GM18502 (cell line): ENCODE measurements at regions not wholly inside any gene's neighbourhood (a gene's known extent, or its start where the extent isn't known, plus 50 kb on each side); places are given as distances from the start of the nearest gene placed in this dataset.

Source experiments
- ATAC-seq: cut with Tn5 transposase; IDR thresholded peaks from one replicate; pipeline ENCODE4 v1.9.1; 2021; ENCODE audit warnings: mild to moderate bottlenecking; ENCODE audit not compliant: unreplicated experiment, poor library complexity

DNA sequence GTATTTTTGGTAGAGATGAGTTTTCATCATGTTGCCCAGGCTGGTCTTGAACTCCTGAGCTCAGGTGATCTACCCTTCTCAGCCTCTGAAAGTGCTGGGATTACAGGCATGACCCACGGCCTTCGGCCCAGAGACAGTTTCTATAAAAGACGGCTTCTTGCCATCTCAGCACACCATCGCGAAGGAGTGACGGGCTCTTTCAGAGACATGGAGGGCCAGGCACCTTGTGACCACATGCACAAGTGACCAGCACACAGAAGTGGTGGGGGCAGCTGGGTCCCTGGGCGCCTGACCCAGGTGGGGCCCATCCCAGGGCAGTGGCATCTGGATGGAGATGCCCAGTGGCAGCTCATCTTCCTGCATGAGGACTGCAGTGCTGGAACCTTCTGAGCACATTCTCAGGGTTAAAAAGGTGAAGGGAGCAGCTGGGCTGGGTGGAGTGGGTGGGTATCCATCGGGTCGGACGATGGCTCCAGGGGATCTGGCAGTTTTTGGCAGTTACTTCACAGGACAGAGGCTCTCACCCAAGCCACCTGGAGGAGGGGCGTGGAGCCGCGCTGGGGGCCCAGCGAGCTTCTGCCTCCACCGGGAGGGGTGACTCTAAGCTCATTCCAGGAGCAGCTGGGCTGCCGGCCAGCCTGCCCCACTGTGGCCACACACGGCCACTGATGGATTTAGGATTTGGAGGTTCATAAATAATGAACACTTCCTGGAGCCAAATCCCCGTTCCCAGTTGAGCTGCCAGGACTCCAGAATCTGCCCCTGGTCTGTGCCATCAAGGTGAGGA, 373.0 kb downstream of the CTTN start:
- no peak for ATAC-seq

DNA sequence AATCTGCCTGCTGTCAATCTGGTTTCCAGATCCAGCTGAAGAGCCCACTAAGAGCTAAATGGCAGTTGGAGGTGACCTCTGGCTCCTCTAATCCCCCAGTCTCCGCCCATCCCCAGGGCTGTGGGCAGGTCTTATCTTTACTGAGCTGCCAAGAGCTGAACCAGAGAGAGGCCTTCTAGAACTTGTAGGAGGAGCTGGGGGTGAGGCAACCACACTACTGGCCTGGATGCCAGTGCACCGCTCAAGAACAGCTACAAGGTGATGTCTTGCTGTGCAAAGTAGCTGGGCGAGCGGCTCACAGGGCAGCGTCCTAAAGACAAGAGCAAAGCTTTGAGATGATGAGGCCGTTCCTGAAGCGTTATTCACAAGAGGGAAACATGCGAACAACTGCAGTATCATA, 374.6 kb downstream of the CTTN start:
- no peak for ATAC-seq

DNA sequence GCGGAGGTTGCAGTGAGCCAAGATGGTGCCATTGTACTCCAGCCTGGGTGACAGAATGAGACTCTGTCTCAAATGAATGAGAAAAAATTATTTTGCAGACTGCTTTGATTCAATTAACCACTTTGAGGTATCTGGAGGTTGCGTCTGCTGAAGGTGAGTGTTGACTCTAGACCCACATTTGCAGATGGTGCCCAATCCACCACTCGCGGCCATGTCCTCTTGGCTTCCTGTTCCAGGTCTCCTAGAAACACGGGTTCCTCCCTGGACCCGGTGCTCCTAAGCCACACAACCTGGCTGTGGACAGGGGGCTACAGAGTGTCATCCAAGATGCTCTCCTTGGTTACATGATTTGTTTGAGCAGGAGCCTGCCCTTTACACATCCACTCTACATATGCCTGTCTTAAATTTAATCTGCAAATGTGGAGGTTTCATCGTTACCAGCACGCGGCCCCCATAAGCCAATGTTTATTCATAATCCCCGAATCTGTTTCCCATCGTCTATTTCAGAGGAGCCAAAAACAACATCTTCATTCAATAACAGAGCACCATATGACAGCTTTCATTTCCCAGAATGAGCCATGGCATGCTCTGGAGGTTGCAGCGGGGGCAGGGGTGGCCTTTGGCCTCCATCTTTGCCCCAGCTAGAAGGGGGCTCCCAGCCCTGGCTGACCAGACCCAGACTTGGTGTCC, 377.2 kb downstream of the CTTN start:
- ATAC-seq, result no peak

DNA sequence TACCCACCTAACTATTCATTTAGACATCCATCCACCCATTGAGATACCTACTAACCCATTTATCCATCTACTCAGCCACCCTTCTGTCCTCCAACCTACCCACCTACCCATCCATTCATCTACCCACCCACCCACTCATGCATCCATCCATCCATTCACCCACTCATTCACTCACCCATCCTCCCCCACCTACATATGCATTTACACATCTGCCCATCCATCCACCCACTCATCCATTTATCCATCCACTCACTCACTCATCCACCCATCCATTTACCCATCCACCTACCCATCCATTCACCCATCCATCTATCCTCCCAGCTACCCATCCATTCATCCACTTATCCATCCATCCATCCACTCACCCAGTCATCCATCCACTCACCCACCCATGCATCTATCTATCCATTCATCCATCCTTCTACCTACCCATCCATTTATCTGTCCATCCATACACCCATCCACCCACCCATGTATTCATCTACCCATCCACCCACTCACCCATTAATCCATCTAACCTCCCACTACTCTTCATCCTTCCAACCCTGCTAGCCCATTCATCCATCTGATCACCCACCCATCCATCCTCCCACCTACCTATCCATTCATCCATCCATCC, 378.7 kb downstream of the CTTN start:
- ATAC-seq, result no peak

DNA sequence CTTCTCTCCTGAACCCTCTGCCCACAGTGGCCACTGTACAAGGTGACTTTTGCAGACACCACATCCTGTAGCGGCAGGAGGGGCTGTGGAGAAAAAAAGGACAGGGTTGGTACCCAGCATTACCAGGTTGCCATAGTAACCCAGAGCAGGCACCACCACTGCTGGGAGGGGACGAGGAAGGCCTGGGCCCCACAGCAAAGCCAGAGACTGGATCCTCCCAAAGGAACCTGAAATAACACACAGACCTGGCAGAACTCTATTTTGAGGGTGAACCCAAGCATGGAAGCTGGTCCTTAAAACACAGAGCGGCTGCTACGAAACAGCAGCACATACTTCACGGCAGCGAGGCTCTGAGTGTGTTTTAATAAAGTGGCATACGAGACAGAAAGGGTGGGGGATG, 380.6 kb downstream of the CTTN start:
- ATAC-seq, result no peak

DNA sequence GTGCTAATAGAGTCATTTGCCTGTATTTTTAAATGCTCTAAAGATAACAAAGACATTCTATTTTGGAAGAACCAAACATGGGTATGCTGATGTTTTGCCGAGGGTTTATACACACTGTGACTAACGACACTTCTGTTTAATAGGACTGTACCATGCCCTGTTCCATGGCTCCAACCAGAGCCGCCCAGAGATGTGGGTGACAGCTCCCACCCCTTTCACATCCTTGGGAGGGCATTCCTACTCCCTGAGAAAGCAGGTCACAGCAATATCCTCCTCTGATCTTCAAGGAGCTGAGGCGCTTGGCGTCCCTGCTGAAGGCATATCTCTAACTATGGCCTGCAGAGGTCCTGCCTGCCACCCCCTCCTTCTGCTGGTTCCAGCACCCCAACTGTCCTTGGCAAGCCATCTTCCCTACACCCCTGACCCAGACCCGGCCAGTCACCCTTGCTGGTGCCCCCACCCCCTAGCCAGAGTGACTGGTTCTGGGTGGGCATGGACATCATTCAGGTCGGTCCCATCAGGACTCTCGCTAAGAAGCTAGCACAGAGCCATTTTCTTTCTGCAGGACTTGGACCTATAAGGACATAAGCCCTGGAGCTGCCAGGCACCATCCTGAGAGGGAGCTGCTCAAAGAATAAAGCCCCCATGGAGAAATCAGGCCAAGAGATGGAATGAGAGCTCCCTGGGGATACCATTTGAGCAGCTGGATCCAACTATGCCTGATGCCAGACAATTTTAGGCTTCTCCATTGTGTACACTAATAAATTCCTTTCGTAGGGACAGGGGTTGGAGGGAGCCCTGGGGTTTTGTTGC, 381.3 kb downstream of the CTTN start:
- no peak for ATAC-seq

DNA sequence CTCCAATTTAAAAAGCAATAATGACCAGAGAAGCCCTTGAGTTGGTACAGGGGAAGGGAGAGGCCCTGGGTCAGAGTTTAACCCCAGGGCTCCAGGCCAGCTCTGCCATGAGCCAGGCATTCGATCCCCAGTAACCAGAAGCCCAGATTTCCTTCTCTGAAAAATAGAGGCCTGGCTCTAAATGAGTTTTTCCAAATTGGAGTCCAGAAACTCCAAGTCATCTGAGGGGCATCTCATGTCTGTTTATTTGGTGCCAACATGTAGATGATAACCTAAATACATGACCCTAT, 381.9 kb downstream of the CTTN start:
- no peak for ATAC-seq

DNA sequence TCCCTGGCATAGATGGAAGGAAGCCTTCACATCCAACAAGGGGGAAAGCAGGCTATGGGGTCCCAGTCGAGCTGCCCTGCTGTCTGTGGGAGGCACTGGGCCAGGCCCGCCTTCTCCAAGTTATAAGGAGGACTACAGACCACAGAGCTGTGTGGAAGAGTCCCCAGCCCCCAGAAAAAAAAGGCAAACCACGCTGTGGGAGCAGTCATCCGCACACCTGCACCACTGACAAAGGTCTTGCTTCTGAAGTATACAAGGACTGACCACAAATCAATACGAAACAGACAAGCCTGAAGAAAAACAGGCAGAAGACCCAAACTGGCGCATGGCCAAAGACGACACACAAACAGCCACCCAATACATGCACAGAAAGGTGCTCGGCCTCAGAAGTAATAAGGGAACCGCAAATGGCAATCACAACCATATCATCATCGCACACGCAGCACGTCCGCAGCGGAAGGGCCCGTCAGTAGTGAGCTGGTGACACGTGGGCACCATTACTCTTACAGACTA, 384.1 kb downstream of the CTTN start:
- no peak for ATAC-seq

DNA sequence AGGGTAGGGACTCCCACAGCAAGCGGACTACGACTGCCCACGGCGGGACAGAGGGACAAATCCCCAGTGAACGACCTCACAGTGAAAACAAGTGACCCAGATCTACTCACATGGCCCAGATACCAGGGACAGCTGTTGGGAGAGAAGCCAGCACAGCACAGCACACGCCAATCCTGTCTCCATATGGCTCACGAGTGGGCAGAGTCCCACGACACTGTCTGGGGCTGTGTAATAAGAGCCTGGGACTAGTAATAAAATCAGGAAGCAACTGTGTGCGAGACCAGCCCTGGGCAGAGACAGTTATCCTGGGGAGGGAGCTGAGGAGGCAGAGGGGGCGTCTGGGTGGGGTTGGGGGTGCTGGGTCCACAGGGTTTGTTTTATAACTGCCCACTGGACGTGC, 385.0 kb downstream of the CTTN start:
- ATAC-seq, result no peak

DNA sequence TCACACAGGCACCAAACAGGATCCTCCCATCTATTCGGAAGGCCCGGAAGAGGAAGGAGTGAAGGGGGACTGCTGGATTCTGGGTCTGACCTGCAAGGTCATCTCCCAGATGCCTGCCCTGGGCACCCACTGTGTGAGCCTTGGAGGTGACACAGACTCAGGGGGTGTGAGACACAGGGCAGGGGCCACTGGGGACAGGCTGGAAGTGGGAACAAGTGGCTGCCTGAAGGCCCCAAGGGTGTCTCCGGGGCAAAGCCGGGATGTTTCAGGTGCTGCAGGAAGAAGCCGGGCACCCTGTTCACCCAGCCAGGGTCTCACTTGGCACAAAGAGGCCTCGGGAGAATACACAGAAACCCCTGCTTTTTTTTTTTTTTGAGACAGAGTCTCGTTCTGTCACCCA, 385.5 kb downstream of the CTTN start:
- ATAC-seq, result no peak

DNA sequence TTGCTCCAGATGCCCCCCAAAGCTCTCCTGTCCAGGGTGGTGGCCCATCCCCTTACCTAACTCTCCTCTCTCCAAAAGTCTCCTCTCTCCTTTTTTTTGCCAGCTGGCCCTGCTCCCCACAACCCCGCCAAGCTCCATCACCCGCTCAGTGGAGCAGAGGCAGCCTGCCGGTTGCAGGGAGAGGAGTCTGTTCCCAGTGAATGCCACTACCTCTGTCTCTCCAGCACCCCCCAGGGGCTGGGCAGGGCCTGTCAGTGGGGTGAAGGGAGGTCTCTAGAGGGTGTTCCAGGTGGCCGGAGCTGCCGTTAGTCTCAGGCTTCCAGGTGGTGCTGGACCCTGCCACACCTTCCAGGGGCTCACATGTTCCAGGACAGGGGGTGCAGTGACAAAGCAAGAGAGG, 387.0 kb downstream of the CTTN start:
- ATAC-seq, result no peak

DNA sequence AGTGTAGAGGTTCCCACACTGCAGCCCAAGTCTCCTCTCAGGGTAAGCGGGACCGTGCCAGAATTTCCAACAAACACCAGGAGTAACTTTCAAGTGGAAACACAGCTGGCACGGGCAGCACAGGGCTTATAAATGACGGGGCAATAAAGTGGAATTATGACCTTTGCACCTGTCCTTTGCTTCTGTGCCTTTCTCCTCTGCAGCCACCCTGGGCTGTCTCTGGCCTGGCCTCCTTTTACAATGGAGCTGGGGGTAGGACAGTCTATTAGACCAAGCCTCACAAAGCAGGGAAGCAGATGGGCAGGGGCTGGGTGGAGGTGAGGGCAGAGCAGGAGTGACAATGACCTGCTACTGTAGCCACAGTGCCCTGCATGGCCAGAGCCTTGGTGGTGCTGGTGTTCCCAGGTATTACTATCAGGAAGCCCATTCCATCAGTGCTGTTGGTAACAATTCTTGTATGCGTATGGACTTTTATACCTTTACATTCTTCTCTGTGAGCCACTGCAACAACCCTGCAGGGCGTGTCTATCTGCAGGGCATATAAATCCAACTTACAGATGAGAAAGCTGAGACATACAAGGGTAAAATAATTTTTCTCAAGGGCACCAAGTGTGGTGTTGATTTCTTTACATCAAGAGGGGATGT, 387.8 kb downstream of the CTTN start:
- ATAC-seq, result no peak

DNA sequence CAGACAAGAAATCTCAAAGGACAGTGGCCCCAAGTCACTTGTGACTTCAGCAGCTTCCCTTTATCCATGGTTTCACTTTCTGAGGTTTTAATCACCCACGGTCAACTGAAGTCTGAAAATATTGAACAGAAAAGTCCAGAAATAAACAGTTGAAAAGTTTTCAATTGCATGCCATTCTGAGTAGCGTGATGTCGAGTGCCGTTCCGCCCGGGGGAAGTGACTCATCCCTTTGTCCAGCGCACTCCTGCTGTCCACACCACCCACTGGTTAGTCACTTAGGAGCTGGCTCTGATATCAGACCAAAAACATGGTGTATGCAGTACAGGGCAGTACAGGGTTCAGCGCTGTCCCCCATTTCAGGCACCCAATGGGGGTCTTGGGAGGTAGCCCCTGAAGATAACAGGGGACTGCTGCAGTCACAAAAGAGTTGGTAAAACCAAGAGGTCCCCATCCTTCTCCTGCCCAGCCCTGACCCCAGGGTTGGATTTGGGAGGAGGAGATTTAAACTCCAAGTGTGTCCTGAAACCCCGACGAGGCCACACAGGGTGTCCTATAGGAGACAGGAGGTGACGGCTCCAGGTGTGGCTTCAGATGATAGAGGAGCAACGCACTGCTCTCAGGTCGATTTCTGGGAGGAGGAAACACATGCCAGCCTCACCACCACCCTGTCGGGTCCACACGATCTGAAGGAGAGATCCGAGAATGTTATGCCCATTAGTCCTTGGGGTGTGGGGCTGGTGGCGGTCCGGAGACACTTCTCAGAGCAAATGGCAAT, 390.1 kb downstream of the CTTN start:
- ATAC-seq, result no peak

DNA sequence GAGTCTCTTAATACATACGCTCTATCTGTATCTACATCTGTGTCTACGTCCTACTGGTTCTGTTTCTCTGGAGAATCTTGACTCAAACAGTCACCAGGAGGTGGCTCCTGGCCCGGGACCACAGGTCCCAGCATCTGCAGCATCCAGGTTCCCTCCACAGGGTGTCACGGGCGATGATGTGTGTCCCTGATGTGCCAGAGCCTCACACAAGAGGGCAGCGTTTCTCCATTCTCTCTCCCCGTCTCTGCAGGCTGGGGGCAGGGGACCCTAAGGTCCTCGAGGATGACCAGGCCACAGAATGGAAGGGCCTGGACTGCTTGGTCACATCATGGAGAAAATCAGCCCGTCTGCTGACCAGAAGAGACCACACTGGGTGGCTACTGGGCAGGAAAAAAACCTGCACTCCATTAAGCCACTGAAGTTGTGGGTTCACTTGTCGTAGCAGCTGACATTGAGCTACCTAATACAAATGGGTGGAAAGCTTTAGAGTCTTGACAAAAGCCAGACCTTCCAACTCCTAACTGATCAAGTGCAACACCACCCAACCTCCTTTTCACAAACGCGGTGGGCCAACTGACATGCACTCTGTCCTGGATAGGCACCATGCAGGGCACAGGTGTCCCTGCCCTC, 392.5 kb downstream of the CTTN start:
- ATAC-seq, result no peak

DNA sequence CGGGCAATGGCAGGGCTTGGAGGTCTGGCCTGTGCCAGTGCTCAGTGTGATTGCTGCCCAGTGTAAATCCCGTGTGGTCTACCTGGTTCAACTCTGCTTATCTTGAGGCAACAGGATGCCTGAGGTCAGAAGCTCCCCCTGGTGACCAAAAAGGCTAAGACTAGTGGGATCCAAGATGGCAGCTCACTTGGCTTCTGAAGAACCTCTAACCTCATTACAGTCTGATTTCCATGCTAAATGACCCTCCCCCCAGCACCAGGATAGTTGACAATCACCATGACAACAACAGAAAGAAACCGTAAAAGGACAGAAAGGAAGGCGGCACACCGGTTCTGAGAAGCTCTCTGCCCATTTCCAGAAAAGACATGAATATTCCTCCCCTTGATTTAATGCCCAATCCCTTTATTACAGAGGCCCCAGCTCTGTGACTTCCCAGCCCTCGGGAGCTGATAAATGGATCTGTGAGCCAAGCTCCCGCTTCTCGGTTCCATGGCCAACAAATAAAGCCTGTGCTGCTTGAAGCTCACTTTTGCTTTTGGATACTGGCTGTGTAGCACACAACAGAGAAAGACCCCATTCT, 398.4 kb downstream of the CTTN start:
- no peak for ATAC-seq

DNA sequence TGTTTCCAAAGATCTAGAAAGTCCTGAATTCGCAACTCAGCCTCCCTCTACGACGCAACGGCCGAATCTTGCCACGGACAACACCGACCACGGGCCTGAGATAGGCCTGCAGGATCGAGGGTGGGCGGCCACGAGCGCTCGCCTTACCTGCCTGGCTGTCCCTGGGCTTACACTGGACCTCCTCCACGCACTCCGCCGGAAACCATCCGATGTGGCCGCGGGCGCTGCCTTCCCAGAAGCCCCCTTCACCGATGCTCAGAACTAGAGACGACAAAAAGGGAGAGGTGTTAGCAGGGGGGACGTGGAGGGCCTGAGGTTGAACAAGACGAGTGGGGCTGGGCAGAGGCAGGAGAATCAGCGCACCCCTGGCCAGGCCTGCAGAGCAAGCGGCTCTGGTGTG, 400.0 kb downstream of the CTTN start:
- ATAC-seq, result no peak

DNA sequence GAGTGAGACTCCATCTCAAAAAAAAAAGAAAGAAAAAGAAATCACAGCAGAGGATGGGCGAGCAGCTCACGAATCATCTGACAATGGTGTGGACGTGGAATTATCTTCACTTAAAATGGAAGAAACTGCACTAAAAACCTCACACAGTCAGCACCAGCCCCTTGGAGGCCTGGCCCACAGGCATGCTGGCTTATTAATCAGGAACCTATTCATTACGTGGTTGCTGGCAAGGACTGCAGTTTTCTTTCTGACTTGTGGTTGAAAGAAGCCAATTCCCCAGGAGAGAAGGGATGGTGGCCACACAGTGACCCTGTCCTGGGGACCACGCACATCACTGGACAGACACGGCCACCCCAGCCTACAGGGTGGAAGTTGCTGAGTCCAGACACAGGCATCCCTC, 401.1 kb downstream of the CTTN start:
- ATAC-seq, result no peak

DNA sequence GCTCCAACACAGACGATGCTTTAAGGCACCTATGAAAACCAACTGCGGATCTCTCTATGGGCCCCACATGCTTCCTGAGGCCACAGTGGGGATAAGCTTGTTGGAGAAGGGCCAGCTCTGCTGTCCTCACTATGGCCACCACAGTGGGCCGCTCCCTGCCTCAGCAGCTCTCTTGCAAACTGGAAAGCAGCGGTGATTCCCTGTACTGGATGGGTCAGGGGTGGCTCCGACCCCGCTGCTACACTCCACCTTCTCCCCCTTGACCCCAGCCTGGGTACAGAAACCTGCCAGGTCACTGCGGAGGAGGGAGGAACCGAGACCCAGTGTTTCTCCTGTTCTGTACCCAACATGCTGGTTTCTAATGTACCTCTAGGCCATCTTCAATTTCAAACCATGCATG, 403.9 kb downstream of the CTTN start:
- no peak for ATAC-seq
